T-helper 2 cell treated with Interferon-gamma antibody and Interleukin-4, amounts not matched to agents 5 μg/mL and 100 μg/mL, for 36 hours (primary cell): ENCODE measurements at regions not wholly inside any gene's neighbourhood (a gene's known extent, or its start where the extent isn't known, plus 50 kb on each side); places are given as distances from the start of the nearest gene placed in this dataset.
"Not testable (repeated sequence)": the region's sequence is repeated elsewhere in the genome, so short reads cannot be mapped to it uniquely, and the experiment has no call there.

Source experiments
- DNase-seq: peaks from one replicate; pipeline ENCODE4 v3.0.0; 2021; ENCODE audit warnings: low spot score
- H3K27ac Mint-ChIP-seq: one replicate; pipeline ENCODE4 v1.8.0; 2021; ENCODE audit warnings: mild to moderate bottlenecking, mixed read lengths
- H3K27me3 Mint-ChIP-seq: one replicate; pipeline ENCODE4 v1.8.0; 2021; ENCODE audit warnings: low read depth, mixed read lengths
- H3K36me3 Mint-ChIP-seq: one replicate; pipeline ENCODE4 v1.8.0; 2021; ENCODE audit warnings: low read depth, mixed read lengths
- H3K4me1 Mint-ChIP-seq: one replicate; pipeline ENCODE4 v1.8.0; 2021; ENCODE audit warnings: low read depth, mixed read lengths
- H3K4me3 Mint-ChIP-seq: one replicate; pipeline ENCODE4 v1.8.0; 2022; ENCODE audit warnings: mild to moderate bottlenecking, moderate library complexity, mixed read lengths
- H3K9me3 Mint-ChIP-seq: one replicate; pipeline ENCODE4 v1.8.0; 2021; ENCODE audit warnings: mixed read lengths

GRCh38 chr3:76310667-76311066, 525.3 kb upstream of the ZNF717 start:
- no peaks in the 10 kb centered on the region for H3K27me3 Mint-ChIP-seq

GRCh38 chr3:76311941-76312340, 526.6 kb upstream of the ZNF717 start:
- Mint-ChIP-seq H3K36me3 (no peaks in the 10 kb centered on the region), H3K4me1 (no peaks in the 10 kb centered on the region), H3K9me3 (peaks cover 47% of the 10 kb centered on the region), H3K27me3 (no peaks in the 10 kb centered on the region), H3K4me3 (no peak overlapping the region), H3K27ac (no peak overlapping the region)
- DNase-seq: no peak

More at GRCh38 chr3:76310667-76311066, 525.3 kb upstream of the ZNF717 start:
- no peaks in the 10 kb centered on the region for H3K4me1 Mint-ChIP-seq
- H3K36me3 Mint-ChIP-seq: no peaks in the 10 kb centered on the region
- peaks cover 40% of the 10 kb centered on the region for H3K9me3 Mint-ChIP-seq
- H3K27ac Mint-ChIP-seq: no peak overlapping the region
- no peak for DNase-seq
- no peak overlapping the region for H3K4me3 Mint-ChIP-seq

GRCh38 chr3:76315906-76316305, 530.6 kb upstream of the ZNF717 start:
- H3K9me3 Mint-ChIP-seq: peaks cover 36% of the 10 kb centered on the region
- not testable (repeated sequence) for H3K4me3 Mint-ChIP-seq, H3K4me1 Mint-ChIP-seq, DNase-seq, H3K36me3 Mint-ChIP-seq, H3K27me3 Mint-ChIP-seq, H3K27ac Mint-ChIP-seq

GRCh38 chr3:76321614-76322013, 536.3 kb upstream of the ZNF717 start:
- Mint-ChIP-seq H3K27me3 (no peaks in the 10 kb centered on the region), H3K36me3 (no peaks in the 10 kb centered on the region), H3K9me3 (peaks cover 23% of the 10 kb centered on the region), H3K4me1 (no peaks in the 10 kb centered on the region), H3K27ac (no peak overlapping the region), H3K4me3 (no peak overlapping the region)
- no peak for DNase-seq

GRCh38 chr3:76324101-76324500, 538.8 kb upstream of the ZNF717 start:
- no peaks in the 10 kb centered on the region for H3K36me3 Mint-ChIP-seq
- DNase-seq: no peak
- no peak overlapping the region for H3K27ac Mint-ChIP-seq
- H3K4me3 Mint-ChIP-seq: no peak overlapping the region
- no peaks in the 10 kb centered on the region for H3K4me1 Mint-ChIP-seq
- H3K9me3 Mint-ChIP-seq: peaks cover 20% of the 10 kb centered on the region
- H3K27me3 Mint-ChIP-seq: no peaks in the 10 kb centered on the region

GRCh38 chr3:76345878-76346277, 560.5 kb upstream of the ZNF717 start:
- H3K27me3 Mint-ChIP-seq: no peaks in the 10 kb centered on the region
- DNase-seq: no peak
- peaks cover 36% of the 10 kb centered on the region for H3K9me3 Mint-ChIP-seq
- no peak overlapping the region for H3K4me3 Mint-ChIP-seq
- no peak overlapping the region for H3K27ac Mint-ChIP-seq
- no peaks in the 10 kb centered on the region for H3K36me3 Mint-ChIP-seq
- no peaks in the 10 kb centered on the region for H3K4me1 Mint-ChIP-seq

GRCh38 chr3:76346690-76347089, 561.3 kb upstream of the ZNF717 start:
- H3K9me3 Mint-ChIP-seq: peaks cover 38% of the 10 kb centered on the region
- H3K36me3 Mint-ChIP-seq: no peaks in the 10 kb centered on the region
- H3K4me1 Mint-ChIP-seq: no peaks in the 10 kb centered on the region
- no peak for DNase-seq
- no peaks in the 10 kb centered on the region for H3K27me3 Mint-ChIP-seq
- no peak overlapping the region for H3K27ac Mint-ChIP-seq
- H3K4me3 Mint-ChIP-seq: no peak overlapping the region

GRCh38 chr3:76349715-76350480, 564.5 kb upstream of the ZNF717 start:
- peaks cover 30% of the 10 kb centered on the region for H3K9me3 Mint-ChIP-seq
- H3K27me3 Mint-ChIP-seq: no peaks in the 10 kb centered on the region
- no peaks in the 10 kb centered on the region for H3K4me1 Mint-ChIP-seq
- H3K36me3 Mint-ChIP-seq: no peaks in the 10 kb centered on the region
- H3K27ac Mint-ChIP-seq: no peak overlapping the region
- DNase-seq: no peak
- no peak overlapping the region for H3K4me3 Mint-ChIP-seq

GRCh38 chr3:76352051-76352450, 566.7 kb upstream of the ZNF717 start:
- H3K27me3 Mint-ChIP-seq: no peaks in the 10 kb centered on the region
- H3K27ac Mint-ChIP-seq: no peak overlapping the region
- peaks cover 33% of the 10 kb centered on the region for H3K9me3 Mint-ChIP-seq
- no peak for DNase-seq
- no peaks in the 10 kb centered on the region for H3K4me1 Mint-ChIP-seq
- H3K4me3 Mint-ChIP-seq: no peak overlapping the region
- H3K36me3 Mint-ChIP-seq: no peaks in the 10 kb centered on the region

- Mint-ChIP-seq H3K36me3 (no peaks in the 10 kb centered on the region), H3K9me3 (peaks cover 35% of the 10 kb centered on the region), H3K4me3 (no peak overlapping the region), H3K27ac (no peak overlapping the region), H3K4me1 (no peaks in the 10 kb centered on the region), H3K27me3 (no peaks in the 10 kb centered on the region)
- DNase-seq: no peak
Observed at GRCh38 chr3:76352511-76353284, 567.3 kb upstream of the ZNF717 start.

GRCh38 chr3:76353683-76354082, 568.3 kb upstream of the ZNF717 start:
- H3K27ac Mint-ChIP-seq: no peak overlapping the region
- no peaks in the 10 kb centered on the region for H3K27me3 Mint-ChIP-seq
- H3K4me1 Mint-ChIP-seq: no peaks in the 10 kb centered on the region
- H3K4me3 Mint-ChIP-seq: no peak overlapping the region
- no peaks in the 10 kb centered on the region for H3K36me3 Mint-ChIP-seq
- DNase-seq: no peak
- peaks cover 37% of the 10 kb centered on the region for H3K9me3 Mint-ChIP-seq

GRCh38 chr3:76361010-76361409, 575.7 kb upstream of the ZNF717 start:
- no peaks in the 10 kb centered on the region for H3K36me3 Mint-ChIP-seq

GRCh38 chr3:76362643-76363042, 577.3 kb upstream of the ZNF717 start:
- no peak for DNase-seq
- peaks cover 33% of the 10 kb centered on the region for H3K9me3 Mint-ChIP-seq
- H3K27ac Mint-ChIP-seq: no peak overlapping the region
- H3K4me3 Mint-ChIP-seq: no peak overlapping the region
- H3K36me3 Mint-ChIP-seq: no peaks in the 10 kb centered on the region
- H3K27me3 Mint-ChIP-seq: no peaks in the 10 kb centered on the region
- H3K4me1 Mint-ChIP-seq: no peaks in the 10 kb centered on the region

More at GRCh38 chr3:76361010-76361409, 575.7 kb upstream of the ZNF717 start:
- H3K27me3 Mint-ChIP-seq: no peaks in the 10 kb centered on the region
- H3K4me3 Mint-ChIP-seq: no peak overlapping the region
- H3K9me3 Mint-ChIP-seq: peaks cover 34% of the 10 kb centered on the region
- DNase-seq: no peak
- no peak overlapping the region for H3K27ac Mint-ChIP-seq
- H3K4me1 Mint-ChIP-seq: no peaks in the 10 kb centered on the region

GRCh38 chr3:76365275-76365674, 579.9 kb upstream of the ZNF717 start:
- no peaks in the 10 kb centered on the region for H3K36me3 Mint-ChIP-seq
- no peak overlapping the region for H3K27ac Mint-ChIP-seq
- no peak for DNase-seq
- H3K27me3 Mint-ChIP-seq: no peaks in the 10 kb centered on the region
- H3K9me3 Mint-ChIP-seq: peaks cover 36% of the 10 kb centered on the region
- no peak overlapping the region for H3K4me3 Mint-ChIP-seq
- H3K4me1 Mint-ChIP-seq: no peaks in the 10 kb centered on the region
